GM18511 (cell line): ENCODE measurements at regions not wholly inside any gene's neighbourhood (a gene's known extent, or its start where the extent isn't known, plus 50 kb on each side); places are given as distances from the start of the nearest gene placed in this dataset.

Experiments used
- ATAC-seq: cut with Tn5 transposase; IDR thresholded peaks from one replicate; pipeline ENCODE4 v1.9.1; 2021; ENCODE audit warnings: mild to moderate bottlenecking, moderate library complexity; ENCODE audit not compliant: unreplicated experiment

DNA sequence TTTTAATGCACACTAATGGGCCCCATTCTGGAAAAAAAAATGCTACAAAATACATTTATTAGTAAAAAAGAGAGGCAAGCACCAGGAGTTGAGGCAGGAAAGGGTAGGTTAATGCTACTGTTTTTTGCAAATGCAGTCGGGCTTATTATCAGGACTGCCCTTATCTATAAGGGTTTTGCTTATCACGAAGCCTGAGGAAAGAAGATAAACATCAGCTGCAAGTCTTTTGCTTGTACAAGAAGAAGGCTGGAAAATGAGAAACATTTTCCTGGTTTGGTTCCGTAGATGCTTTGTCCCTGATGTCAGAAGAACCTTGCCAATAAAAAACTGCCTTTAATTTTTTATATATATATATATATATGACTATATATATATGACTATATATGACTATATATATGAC lies 189.3 kb upstream of the VGLL2 start:
- ATAC-seq = no peak

DNA sequence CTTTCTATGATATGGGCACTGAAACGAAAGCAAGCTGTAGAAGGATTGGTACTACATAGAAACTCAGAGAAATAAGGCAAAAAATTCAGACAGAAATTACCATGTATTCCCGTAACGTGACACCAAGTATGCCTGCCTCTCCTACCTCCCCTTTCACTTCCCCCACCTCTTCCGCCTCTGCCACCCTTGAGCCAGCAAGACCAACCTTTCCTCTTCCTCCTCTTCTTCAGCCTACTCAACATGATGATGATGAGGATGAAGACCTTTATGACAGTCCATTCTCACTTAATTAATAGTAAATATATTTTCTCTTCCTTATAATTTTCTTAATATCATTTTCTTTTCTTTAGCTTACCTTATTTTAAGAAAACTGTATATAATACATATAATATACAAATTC lies 188.1 kb upstream of the VGLL2 start:
- no peak for ATAC-seq

DNA sequence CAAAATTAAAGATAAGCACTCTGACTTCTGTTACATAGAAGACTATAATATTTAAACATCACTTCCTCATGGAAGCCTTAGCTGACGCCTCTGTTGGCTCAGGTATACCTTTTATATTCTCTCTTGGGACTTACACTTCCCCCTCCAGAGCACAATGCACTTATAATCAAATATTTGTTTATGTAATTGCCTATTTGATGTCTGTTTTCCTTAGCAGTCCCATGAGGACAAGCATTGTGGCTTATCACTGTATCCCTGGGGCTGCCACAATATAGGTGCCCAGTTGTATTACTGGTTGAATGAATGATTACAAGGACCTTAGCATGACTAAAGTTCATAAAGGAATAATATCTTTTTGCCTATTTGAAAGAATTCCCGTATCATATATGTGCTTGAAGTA lies 186.7 kb upstream of the VGLL2 start:
- no peak for ATAC-seq

DNA sequence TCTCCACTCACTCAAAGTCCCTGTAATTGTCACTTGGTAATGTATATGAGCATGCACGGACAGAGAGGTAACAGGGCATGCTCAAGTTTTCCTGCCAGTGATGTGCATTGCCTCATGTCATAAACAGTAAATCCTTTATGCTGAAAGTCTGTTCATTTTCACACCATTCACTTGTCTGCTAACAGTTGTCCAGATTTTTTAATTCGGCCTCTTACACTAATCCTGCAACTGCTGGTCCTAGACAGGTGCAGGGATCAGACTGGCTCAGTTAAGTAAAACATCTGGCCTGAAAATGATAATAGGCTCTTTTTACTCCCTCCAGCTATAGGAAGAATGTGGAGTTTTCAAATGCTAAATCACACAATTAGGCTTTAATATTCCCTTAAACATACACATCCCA lies 185.4 kb upstream of the VGLL2 start:
- ATAC-seq = no peak

DNA sequence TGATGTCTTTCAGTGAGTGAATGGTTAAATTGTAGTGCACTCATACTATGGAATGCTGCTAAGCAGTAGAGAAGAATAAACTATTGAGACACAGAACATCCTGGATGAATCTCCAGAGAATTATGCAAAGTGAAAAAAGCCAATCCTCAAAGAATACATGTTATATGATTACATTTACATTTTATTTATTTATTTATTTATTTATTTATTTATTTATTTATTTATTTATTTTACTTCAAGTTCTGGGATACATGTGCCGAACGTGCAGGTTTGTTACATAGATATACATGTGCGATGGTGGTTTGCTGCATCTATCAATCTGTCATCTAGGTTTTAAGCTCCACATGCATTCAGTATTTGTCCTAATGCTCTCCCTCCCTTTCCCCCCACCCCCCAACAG lies 175.8 kb upstream of the VGLL2 start:
- no peak for ATAC-seq

DNA sequence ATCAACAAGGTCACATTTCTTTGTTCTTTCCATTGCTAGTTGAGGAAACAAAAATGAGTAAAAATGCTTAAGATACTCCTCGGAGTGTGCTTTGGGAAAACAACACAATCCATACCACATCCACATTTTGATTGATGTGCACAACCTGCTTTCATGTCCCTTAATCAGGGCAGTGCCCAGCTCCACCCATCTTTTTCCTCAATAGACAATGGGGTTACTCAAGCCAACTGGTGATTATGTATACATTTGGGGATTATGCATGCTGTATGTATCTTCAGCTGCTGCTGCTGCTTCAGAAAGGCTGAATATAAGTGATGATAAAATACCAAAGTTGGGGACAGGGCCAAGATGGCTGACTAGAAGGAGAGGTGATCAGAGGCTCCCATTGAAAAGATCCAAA lies 155.2 kb upstream of the VGLL2 start:
- ATAC-seq = no peak

DNA sequence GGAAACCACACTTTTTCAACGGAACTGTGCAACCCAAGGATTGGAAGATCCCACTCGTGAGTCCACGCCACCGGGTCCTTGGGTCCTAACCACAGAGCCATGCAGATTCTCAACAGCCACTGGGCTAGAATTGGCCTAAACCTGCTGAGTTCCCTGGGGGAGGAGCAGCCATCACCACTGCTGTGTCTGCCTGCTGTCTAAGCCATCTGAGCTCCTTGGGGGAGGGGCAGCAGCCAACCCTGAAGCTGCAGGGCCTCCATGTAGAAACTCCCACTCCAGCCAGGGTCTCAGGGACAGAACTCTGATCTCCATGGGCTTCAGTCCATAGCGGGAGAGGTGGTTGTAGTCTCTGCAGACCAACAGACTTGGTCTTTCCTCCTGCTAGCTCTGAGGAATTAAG lies 154.6 kb upstream of the VGLL2 start:
- ATAC-seq = no peak

DNA sequence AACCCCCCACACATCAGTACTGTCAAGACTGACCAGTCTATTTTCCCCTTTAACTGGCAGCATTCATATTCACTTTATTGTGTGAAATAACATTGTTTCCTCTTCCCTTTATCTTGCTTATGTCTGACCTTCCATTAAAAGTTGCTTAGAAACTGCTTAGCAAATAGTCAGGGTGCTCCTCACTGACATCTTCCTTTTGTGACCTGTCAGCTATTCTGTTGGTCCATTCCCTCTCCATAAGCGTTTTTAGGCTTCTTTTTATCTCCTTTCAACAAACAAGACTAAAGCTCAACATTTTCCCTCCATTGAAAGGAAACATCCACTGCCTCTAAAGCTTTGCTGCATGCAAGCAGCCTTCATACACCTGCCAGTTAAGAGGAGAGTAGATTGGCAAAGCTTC lies 147.7 kb upstream of the VGLL2 start:
- ATAC-seq = no peak

DNA sequence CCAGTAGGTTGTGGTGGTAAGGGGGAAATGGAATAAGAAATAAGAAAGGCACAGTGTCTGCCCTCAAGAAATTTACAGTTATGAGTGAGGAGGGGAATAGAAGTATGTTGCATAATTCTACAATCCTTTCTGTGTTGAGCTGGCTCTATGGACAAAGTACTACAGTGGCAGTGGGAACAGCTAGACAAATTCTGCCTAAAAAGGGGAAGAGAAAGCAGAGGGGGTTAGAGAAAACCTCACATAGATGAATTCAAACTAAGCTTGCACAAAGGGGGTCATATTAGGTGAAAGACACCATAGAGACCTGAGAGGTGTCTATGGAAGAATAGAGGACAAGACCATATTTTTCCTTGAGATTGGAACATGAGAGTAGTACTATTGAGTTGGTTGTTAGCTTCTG lies 146.9 kb upstream of the VGLL2 start:
- no peak for ATAC-seq

DNA sequence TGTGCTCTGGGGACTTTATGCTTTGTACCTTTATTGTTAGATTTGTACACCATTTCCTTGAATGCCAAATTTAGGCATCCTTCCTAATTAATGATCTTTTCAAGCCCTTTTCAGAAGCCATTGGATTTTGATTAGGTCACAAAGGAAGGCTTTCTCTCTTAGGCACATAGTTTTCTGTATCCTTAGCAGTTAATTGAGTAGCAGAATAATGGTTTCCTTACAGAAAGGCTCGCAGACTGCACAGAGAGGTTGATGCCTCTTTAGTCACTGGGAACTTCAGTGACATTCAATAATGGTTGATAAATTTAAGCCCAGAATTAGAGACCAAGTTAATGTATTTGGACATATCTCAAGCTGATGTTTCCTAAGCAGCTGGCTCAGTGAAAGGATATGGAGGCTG lies 139.1 kb upstream of the VGLL2 start:
- no peak for ATAC-seq

DNA sequence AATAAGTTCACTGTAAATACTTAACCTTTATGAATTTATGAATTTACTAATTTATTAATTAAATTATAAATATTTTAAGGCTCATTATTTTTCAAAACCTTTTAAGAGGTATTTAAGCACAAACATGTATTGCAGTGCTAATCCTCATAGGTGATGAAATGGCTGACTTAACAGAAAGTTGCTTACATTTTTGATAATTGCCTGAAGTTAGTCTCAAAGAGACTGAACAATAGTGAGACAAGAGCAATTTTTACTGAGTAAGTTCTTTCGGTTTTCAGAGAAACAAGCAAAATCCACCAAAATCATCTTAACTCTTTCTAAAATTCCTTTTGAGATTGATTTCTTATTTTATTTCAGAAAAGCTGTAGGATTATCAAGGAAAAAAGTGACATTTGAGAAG lies 137.3 kb upstream of the VGLL2 start:
- ATAC-seq = no peak

DNA sequence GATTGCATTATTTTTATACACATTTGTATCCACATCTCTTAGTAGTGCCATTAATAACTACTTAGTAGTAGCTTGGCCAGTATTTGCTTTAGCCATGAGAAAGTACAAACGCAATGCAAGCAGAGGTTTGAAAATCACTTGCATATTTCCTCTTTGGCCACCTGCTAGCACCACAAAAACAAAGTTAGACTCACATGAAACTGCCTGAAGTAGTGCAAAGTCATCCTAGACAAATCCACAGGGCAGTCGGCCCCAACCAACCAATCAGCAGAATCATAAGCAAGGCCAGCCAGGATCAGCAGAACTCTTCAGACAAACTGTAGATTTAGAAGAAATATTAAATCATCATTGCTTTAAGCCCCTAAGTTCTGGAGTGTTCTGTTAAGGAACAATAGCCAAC lies 135.2 kb upstream of the VGLL2 start:
- ATAC-seq = no peak

DNA sequence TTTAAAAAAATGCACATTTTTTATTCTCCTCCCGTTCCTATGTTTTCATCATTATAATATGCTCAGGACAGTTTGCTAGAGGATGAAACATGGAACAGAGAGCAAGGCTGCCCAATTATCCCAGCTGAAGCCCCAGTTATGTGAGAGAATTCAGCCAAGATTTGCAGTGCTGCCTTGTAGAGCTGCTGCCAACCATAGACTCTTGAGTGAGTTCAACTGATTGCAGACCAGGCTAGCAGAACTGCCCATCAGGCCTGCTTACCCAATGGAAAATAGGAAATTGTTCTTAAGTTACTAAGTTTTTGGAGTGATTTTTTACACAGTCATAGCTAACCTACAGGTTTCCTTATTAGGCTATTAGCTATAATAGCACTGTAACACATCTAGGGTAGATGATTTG lies 128.7 kb upstream of the VGLL2 start:
- ATAC-seq = no peak

DNA sequence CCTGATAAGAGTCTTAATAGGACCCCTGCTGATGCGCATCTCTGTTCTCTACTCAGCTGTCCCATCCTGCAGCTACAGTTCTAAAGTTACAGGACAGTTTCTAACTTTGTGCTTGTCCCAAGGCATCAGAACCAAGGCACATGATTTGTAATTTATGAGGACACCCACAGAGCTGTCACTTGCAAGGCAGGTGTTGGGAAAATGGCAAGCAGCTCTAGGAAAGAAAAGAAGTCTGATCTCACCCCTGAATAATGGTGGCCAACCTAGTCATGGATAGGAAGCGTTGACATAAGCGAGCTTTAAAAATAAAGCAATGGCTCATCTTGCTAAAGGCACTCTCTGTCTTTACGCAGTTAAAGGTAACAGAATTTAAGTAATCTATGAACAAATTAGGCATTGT lies 127.6 kb upstream of the VGLL2 start:
- ATAC-seq = no peak

DNA sequence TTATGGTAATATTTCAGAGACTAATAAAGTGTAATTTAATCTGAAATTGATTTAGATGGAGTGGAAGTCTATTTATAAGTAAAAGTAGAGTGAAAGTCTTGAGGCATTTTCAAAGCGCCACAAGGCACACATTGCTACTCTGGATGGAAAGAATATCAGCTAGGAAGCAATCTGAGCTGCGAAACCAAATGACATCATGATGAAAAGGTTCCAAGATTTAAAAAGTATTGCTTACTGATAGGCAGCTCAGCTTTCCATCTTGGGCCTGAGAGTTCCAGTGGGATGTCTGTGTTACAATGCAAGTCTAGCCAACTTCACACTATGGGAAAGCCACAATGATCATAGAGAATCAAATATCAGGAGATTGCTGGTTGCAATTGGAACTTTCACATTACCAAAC lies 126.9 kb upstream of the VGLL2 start:
- no peak for ATAC-seq

DNA sequence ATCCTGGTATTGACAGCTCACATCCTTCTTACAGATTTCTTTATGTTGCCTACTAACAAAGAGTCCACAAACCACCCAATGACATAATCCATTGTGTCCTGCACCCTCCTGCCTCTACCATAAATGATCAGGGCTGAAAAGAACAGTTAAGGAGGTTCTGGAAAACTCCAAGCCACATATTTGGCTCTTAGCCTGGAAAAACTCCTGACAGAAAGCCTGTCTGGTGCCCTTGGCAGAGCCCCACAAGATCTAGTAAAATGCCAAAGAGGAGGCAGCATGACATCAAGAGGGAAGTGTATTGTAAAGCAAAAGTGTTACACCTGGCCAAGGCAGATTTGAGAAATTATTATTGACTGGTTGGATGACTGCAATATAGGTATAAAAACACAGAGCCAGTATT lies 126.4 kb upstream of the VGLL2 start:
- ATAC-seq = no peak

DNA sequence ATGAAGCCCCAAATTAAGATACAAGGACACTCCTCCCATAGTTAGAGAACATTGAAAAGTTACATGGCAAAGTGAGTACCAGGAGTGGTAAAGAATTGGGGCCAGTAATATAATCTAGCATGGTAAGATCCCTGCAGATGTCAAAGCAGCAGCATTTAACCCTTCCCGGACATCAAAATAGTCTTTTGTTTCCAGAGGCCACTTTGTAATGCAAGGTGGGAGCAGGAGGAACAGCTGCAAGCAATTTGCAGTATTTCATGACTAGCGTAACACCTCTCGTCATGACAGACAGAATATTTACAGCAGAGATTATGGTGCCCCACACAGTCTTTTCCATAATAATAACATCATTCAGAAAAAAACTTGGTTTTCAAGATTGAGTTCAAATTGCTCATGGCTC lies 123.2 kb upstream of the VGLL2 start:
- ATAC-seq = no peak

DNA sequence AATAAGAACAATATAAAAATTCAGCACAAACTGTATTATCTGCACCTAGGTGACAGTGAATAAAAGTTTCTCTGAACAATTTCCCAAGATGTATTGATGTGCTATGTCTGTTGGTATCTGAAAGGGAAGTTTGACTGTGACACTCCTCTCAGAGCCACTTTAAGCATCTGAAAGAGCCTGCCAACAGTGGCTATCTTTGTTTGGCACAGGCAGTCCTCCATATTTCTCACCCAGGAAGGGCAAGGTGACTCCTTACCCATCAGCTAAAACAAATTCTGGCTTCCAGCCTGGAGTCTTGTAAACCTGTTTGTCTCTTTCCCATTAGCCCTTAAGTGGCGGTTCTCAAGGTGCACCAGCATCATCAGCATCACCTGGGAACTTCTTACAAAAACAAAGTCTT lies 122.4 kb upstream of the VGLL2 start:
- ATAC-seq = no peak

DNA sequence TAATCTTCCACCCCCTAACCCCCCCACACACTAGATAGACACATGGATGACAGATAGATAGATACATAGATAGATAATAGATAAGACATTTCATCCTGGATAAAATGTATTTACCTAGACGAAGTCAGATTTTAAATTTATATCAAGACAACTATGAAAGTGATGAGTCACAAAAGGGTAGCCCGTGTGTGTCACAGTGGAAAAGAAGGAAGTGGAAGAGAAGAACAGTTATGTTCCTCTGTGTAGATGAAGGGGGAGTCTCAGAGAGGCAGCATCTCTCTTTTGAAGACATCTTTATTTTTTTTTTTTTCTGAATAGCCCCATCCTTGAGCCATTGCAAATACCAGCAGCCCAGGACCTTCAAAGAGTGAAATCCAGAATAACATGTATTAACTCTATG lies 121.7 kb upstream of the VGLL2 start:
- ATAC-seq = no peak

DNA sequence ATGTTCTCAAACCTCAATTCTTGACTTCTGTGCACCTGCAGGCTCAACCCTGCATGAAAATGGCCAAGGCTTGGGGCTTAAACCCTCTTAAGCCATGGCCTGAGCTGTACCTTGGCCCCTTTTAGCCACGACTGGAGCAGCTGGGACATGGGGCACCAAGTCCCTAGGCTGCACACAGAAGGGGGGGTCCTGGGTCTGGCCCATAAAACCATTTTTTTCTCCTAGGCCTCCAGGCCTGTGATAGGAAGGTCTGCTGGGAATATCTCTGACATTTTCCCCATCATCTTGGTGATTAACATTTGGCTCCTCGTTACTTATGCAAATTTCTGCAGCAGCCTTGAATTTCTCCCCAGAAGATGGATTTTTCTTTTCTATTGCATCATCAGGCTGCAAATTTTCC lies 119.4 kb upstream of the VGLL2 start:
- no peak for ATAC-seq

DNA sequence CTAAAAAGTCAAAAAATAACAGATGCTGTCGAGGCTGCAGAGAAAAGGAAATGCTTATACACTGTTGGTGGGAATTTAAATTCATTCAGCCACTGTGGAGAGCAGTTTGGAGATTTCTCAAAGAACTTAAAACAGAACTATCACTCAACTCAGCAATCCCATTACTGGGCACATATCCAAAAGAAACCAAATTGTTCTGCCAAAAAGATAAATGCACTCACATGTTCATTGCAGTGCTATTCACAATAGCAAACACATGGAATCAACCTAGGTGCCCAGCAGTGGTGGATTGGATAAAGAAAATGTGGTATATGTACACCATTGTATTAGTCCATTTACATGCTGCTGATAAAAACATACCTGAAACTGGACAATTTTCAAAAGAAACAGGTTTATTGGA lies 116.0 kb upstream of the VGLL2 start:
- no peak for ATAC-seq

DNA sequence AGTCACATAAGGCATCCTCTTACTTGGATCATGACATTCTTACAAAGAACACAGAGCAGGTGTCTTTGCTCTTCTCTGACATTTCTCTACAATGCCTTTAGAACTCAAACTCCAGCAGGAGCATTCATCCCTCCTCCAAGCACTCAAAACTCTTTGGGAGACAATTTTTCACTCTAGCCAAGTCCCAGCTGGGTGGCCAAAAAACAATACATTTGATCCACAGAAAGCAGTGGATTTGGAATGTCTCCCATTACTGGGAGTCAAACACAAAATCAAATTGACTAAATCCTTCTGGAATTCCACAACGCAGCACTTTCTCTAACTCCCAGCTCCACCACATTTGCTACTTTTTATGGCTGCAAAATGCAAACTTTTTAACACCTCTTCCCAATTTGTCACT lies 108.6 kb upstream of the VGLL2 start:
- no peak for ATAC-seq

DNA sequence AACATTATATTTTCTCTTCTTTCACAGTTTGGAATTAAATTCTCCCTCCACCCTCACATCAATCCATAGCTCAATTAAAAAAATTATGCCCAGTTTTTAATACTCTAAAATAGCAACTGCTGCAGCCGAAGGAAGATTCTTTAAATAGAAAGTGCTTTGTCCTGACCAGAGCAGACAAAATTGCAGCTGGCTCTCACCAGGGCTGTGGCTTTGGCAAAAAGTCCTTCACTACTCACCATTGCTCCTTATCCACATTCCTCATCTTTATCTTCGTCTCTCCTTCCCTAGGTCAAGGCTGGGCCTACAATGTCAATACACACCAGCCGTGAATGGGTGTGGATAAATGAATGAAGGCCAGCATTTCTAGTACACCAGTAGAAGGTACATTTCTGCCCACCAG lies 107.9 kb upstream of the VGLL2 start:
- no peak for ATAC-seq

DNA sequence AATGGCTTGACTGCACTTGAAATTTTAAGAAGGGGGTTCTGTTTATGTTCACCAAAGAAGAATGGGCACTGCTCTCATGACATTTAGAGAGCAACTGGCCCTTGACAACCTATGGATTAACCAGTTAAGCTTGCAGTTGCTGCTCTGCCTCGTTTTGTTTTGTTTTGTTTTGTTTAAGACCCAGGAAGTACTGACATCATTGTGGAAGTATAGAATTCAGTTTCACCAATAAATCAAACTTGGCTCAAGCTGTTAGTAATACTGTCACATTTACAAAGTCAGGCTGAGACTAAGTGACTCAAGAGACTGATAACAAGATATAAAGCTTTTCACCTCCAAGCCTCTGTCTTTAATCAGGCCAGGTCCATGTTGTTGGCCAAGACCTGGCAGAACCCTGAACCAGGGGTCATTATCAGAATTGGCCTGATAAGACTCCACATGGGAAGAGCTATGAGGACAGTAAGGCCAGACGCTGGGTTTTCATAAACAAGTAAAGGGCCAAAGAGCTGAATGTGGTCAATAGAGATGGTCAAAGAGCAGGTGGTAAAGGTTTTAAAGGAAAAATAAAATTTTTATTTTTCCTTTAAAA lies 99.4 kb upstream of the VGLL2 start:
- no peak for ATAC-seq
